ENCODE measurements at regions not wholly inside any gene's neighbourhood (a gene's known extent, or its start where the extent isn't known, plus 50 kb on each side); places are given as distances from the start of the nearest gene placed in this dataset.

- POLR2A ChIA-PET (ENCODE audit: unreplicated experiment): no interaction called here
- no TSS peak for BruUV-seq (replicated peaks)
These were observed 135.6 kb upstream of the RORB start for GRCh38 chr9:74361508-74361907.

GRCh38 chr9:74362423-74362822, 134.7 kb upstream of the RORB start:
- DNase-seq: no peak
- Histone ChIP-seq H3K27me3 (ENCODE audit: insufficient read depth, low read depth) (no peaks in the 10 kb centered on the region), H3K4me2 (no peak overlapping the region), H3K4me1 (replicated peaks; ENCODE audit: insufficient read depth) (no peaks in the 10 kb centered on the region), H3K9me3 (ENCODE audit: insufficient read depth, low read depth) (no peaks in the 10 kb centered on the region), H3K36me3 (ENCODE audit: low read depth) (no peaks in the 10 kb centered on the region), H3K79me2 (ENCODE audit: low read depth) (no peaks in the 10 kb centered on the region), H3K9me2 (ENCODE audit: insufficient read depth) (no peaks in the 10 kb centered on the region; the same call in 1 of the 2 replicates), H3K27ac (no peak overlapping the region), H3K4me3 (no peak overlapping the region), H3F3A (ENCODE audit: insufficient read depth, low read depth) (no peaks in the 10 kb centered on the region), H2AFZ (no peak overlapping the region), H4K20me1 (ENCODE audit: insufficient read depth) (no peaks in the 10 kb centered on the region)
- TF ChIP-seq EZH2 (IDR thresholded peaks at IDR 0.05; ENCODE audit: low read depth) (no peak), CTCF (conservative IDR thresholded peaks at IDR 0.05) (no peak)
- BruUV-seq (replicated peaks): no TSS peak
- ChIA-PET POLR2A (ENCODE audit: unreplicated experiment) (no interaction called here), CTCF (no interaction called here)
- intact Hi-C loops (cut with micrococcal nuclease; ENCODE audit: unreplicated experiment): no loop called here

More at GRCh38 chr9:74361508-74361907, 135.6 kb upstream of the RORB start:
- no peak overlapping the region for H3K4me2 ChIP-seq
- H3K27me3 ChIP-seq (ENCODE audit: insufficient read depth, low read depth): no peaks in the 10 kb centered on the region
- intact Hi-C loops (cut with micrococcal nuclease; ENCODE audit: unreplicated experiment): no loop called here
- DNase-seq: no peak
- H3K9me2 ChIP-seq (ENCODE audit: insufficient read depth): no peaks in the 10 kb centered on the region; the same call in 1 of the 2 replicates
- no peaks in the 10 kb centered on the region for H3K36me3 ChIP-seq (ENCODE audit: low read depth)
- H3K4me1 ChIP-seq (replicated peaks; ENCODE audit: insufficient read depth): no peaks in the 10 kb centered on the region
- no peak overlapping the region for H3K4me3 ChIP-seq
- H2AFZ ChIP-seq: no peak overlapping the region
- TF ChIP-seq EZH2 (IDR thresholded peaks at IDR 0.05; ENCODE audit: low read depth) (no peak), CTCF (conservative IDR thresholded peaks at IDR 0.05) (no peak)
- CTCF ChIA-PET: no interaction called here
- no peaks in the 10 kb centered on the region for H3F3A ChIP-seq (ENCODE audit: insufficient read depth, low read depth)
- H3K9me3 ChIP-seq (ENCODE audit: insufficient read depth, low read depth): no peaks in the 10 kb centered on the region
- no peak overlapping the region for H3K27ac ChIP-seq
- H4K20me1 ChIP-seq (ENCODE audit: insufficient read depth): no peaks in the 10 kb centered on the region
- no peaks in the 10 kb centered on the region for H3K79me2 ChIP-seq (ENCODE audit: low read depth)

GRCh38 chr9:74366111-74366510, 131.0 kb upstream of the RORB start:
- no peak overlapping the region for H3K4me3 ChIP-seq
- POLR2A ChIA-PET (ENCODE audit: unreplicated experiment): no interaction called here
- TF ChIP-seq CTCF (conservative IDR thresholded peaks at IDR 0.05) (no peak), EZH2 (IDR thresholded peaks at IDR 0.05; ENCODE audit: low read depth) (no peak)

More at GRCh38 chr9:74366111-74366510, 131.0 kb upstream of the RORB start:
- no peaks in the 10 kb centered on the region for H4K20me1 ChIP-seq (ENCODE audit: insufficient read depth)
- H3K4me1 ChIP-seq (replicated peaks; ENCODE audit: insufficient read depth): no peaks in the 10 kb centered on the region
- H3K36me3 ChIP-seq (ENCODE audit: low read depth): no peaks in the 10 kb centered on the region
- peaks cover 4% of the 10 kb centered on the region for H3K9me2 ChIP-seq (ENCODE audit: insufficient read depth)
- H3K4me2 ChIP-seq: no peak overlapping the region
- no peaks in the 10 kb centered on the region for H3K79me2 ChIP-seq (ENCODE audit: low read depth)
- no peaks in the 10 kb centered on the region for H3F3A ChIP-seq (ENCODE audit: insufficient read depth, low read depth)
- intact Hi-C loops (cut with micrococcal nuclease; ENCODE audit: unreplicated experiment): no loop called here
- BruUV-seq (replicated peaks): no TSS peak
- DNase-seq: no peak
- H3K9me3 ChIP-seq (ENCODE audit: insufficient read depth, low read depth): no peaks in the 10 kb centered on the region
- no peak overlapping the region for H3K27ac ChIP-seq
- H2AFZ ChIP-seq: no peak overlapping the region
- CTCF ChIA-PET: no interaction called here
- H3K27me3 ChIP-seq (ENCODE audit: insufficient read depth, low read depth): no peaks in the 10 kb centered on the region

Measured in PC-9 (cell line).